OCI-LY3 (cell line): ENCODE measurements at regions not wholly inside any gene's neighbourhood (a gene's known extent, or its start where the extent isn't known, plus 50 kb on each side); places are given as distances from the start of the nearest gene placed in this dataset.

Source experiments
- CTCF ChIP-seq: fragments of 200-600, 300-600 bp; sonication (generic); IDR thresholded peaks from 2 replicates; pipeline ENCODE4 v1.5.1; 2014; ENCODE audit warnings: antibody characterized with exemption, low read length, low read depth
- EZH2phosphoT487 ChIP-seq: fragments of 200-600 bp; shearing (Covaris generic); IDR thresholded peaks from 2 replicates; pipeline ENCODE4 v1.6.1; 2018; ENCODE audit warnings: antibody characterized with exemption, mixed run types, low read depth

DNA sequence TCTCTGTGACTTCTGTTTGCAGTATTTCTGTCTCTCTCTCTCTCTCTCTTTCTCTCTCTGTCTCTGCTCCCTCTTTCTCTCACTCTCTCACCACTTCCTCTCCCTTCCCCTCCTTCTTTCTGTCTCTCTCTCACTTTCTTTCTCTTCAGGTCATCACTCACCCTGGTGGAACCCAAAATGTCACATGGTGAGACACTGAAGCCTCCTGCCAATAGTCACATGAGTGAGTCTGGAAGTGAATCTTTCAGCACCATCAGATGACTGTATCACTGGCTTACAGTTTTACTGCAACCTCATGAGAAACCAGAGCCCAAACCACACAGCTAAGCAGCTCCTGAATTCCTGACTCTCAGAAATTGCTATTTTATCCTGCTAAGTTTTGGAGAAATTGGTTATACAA lies 414.6 kb downstream of the CAAP1 start:
- no peak for TF ChIP-seq CTCF
- TF ChIP-seq EZH2phosphoT487: no peak
